H9 (cell line): ENCODE measurements at regions not wholly inside any gene's neighbourhood (a gene's known extent, or its start where the extent isn't known, plus 50 kb on each side); places are given as distances from the start of the nearest gene placed in this dataset.

Experiments
- DNase-seq: peaks from one replicate; pipeline ENCODE4 v3.0.0-alpha.2; 2017
- H2AFZ ChIP-seq: one replicate; pipeline ENCODE4 v1.6.1; 2013; ENCODE audit warnings: mild to moderate bottlenecking, low read length, control low read depth, moderate library complexity
- H2AK5ac ChIP-seq: 2 replicates; pipeline ENCODE4 v1.6.1; 2013; ENCODE audit warnings: low read length, control low read depth, mixed read lengths; ENCODE audit not compliant: insufficient read length
- H2BK120ac ChIP-seq: one replicate; pipeline ENCODE4 v1.6.1; 2013; ENCODE audit warnings: low read depth, mild to moderate bottlenecking, low read length, control low read depth, inconsistent platforms; ENCODE audit not compliant: poor library complexity, severe bottlenecking
- H2BK12ac ChIP-seq: 2 replicates; pipeline ENCODE4 v1.6.1; 2013; ENCODE audit warnings: low read length, control low read depth, mixed read lengths, low read depth; ENCODE audit not compliant: insufficient read length
- H2BK15ac ChIP-seq: 2 replicates; pipeline ENCODE4 v1.6.1; 2013; ENCODE audit warnings: low read depth, low read length, control low read depth
- H2BK20ac ChIP-seq: one replicate; pipeline ENCODE4 v1.6.1; 2013; ENCODE audit warnings: low read depth, mild to moderate bottlenecking, low read length, control low read depth, inconsistent platforms; ENCODE audit not compliant: poor library complexity, severe bottlenecking
- H2BK5ac ChIP-seq: 2 replicates; pipeline ENCODE4 v1.6.1; 2013; ENCODE audit warnings: low read length, control low read depth, mixed read lengths; ENCODE audit not compliant: insufficient read length
- H3K14ac ChIP-seq: 2 replicates; pipeline ENCODE4 v1.6.1; 2013; ENCODE audit warnings: low read length, control low read depth; ENCODE audit not compliant: insufficient read depth
- H3K18ac ChIP-seq: 2 replicates; pipeline ENCODE4 v1.6.1; 2013; ENCODE audit warnings: low read depth, mild to moderate bottlenecking, mixed read lengths, low read length, control low read depth; ENCODE audit not compliant: insufficient read length
- H3K23ac ChIP-seq: 2 replicates; pipeline ENCODE4 v1.6.1; 2013; ENCODE audit warnings: low read length, control low read depth, mixed read lengths, low read depth; ENCODE audit not compliant: insufficient read length
- H3K23me2 ChIP-seq: 2 replicates; pipeline ENCODE4 v1.6.1; 2013; ENCODE audit warnings: low read depth, mild to moderate bottlenecking, mixed read lengths, low read length, control low read depth; ENCODE audit not compliant: insufficient read length, poor library complexity, severe bottlenecking
- H3K27ac ChIP-seq: 2 replicates; pipeline ENCODE4 v1.5.1; 2013; ENCODE audit warnings: low read length, control low read depth, mixed read lengths, low read depth; ENCODE audit not compliant: insufficient read length
- H3K27me3 ChIP-seq: 2 replicates; pipeline ENCODE4 v1.6.1; 2013; ENCODE audit warnings: low read length, control low read depth, inconsistent platforms; ENCODE audit not compliant: insufficient read depth
- H3K4ac ChIP-seq: 2 replicates; pipeline ENCODE4 v1.6.1; 2013; ENCODE audit warnings: low read depth, mild to moderate bottlenecking, control low read depth, inconsistent platforms, low read length, moderate library complexity
- H3K4me1 ChIP-seq: 2 replicates; pipeline ENCODE4 v1.6.1; 2013; ENCODE audit warnings: low read length, control low read depth, inconsistent platforms; ENCODE audit not compliant: insufficient read depth
- H3K4me2 ChIP-seq: 2 replicates; pipeline ENCODE4 v1.6.1; 2013; ENCODE audit warnings: low read length, control low read depth, mixed read lengths; ENCODE audit not compliant: insufficient read length, insufficient read depth
- H3K56ac ChIP-seq: 2 replicates; pipeline ENCODE4 v1.6.1; 2013; ENCODE audit warnings: low read depth, mild to moderate bottlenecking, mixed read lengths, low read length, control low read depth; ENCODE audit not compliant: insufficient read length
- H3K79me1 ChIP-seq: 2 replicates; pipeline ENCODE4 v1.6.1; 2013; ENCODE audit warnings: low read depth, mild to moderate bottlenecking, moderate library complexity, low read length, control low read depth, inconsistent platforms; ENCODE audit not compliant: insufficient read depth, poor library complexity, severe bottlenecking
- H3K79me2 ChIP-seq: 2 replicates; pipeline ENCODE4 v1.6.1; 2013; ENCODE audit warnings: low read length, control low read depth, inconsistent platforms; ENCODE audit not compliant: insufficient read depth
- H3K9ac ChIP-seq: 2 replicates; pipeline ENCODE4 v1.6.1; 2013; ENCODE audit warnings: low read length, control low read depth, mixed read lengths; ENCODE audit not compliant: insufficient read length; ENCODE audit errors: extremely low read depth
- H3K9me3 ChIP-seq: one replicate; pipeline ENCODE4 v1.6.1; 2013; ENCODE audit warnings: low read depth, low read length, inconsistent platforms; ENCODE audit not compliant: control insufficient read depth
- H3T11ph ChIP-seq: one replicate; pipeline ENCODE4 v1.6.1; 2013; ENCODE audit warnings: mild to moderate bottlenecking, low read length, control low read depth, inconsistent platforms
- H4K20me1 ChIP-seq: one replicate; pipeline ENCODE4 v1.6.1; 2013; ENCODE audit not compliant: control insufficient read depth, insufficient read length, insufficient read depth
- H4K5ac ChIP-seq: 2 replicates; pipeline ENCODE4 v1.6.1; 2013; ENCODE audit warnings: low read depth, mild to moderate bottlenecking, mixed read lengths, low read length, control low read depth; ENCODE audit not compliant: insufficient read length
- H4K8ac ChIP-seq: replicated peaks from 2 replicates; pipeline ENCODE4 v1.6.1; 2013; ENCODE audit warnings: low read length, control low read depth, mixed read lengths, low read depth; ENCODE audit not compliant: insufficient read length
- H4K91ac ChIP-seq: 2 replicates; pipeline ENCODE4 v1.6.1; 2013; ENCODE audit warnings: low read depth, mild to moderate bottlenecking, moderate library complexity, mixed read lengths, low read length, control low read depth; ENCODE audit not compliant: insufficient read length
- H3K27ac Mint-ChIP-seq, 3 experiments: 2 replicates in 2 of 3; 3 replicates in 1 of 3; pipeline ENCODE4 v1.8.0; 2020 to 2021; ENCODE audit warnings: mixed read lengths in 3 of 3, mild to moderate bottlenecking in 1 of 3, moderate library complexity in 1 of 3
- H3K27me3 Mint-ChIP-seq: 2 replicates; pipeline ENCODE4 v1.8.0; 2021; ENCODE audit warnings: low read depth, mild to moderate bottlenecking, moderate library complexity, mixed read lengths
- H3K36me3 Mint-ChIP-seq, 3 experiments: 2 replicates in 2 of 3; 3 replicates in 1 of 3; pipeline ENCODE4 v1.8.0; 2020 to 2021; ENCODE audit warnings: low read depth in 3 of 3, mixed read lengths in 3 of 3; ENCODE audit not compliant: insufficient read depth in 1 of 3
- H3K4me1 Mint-ChIP-seq, 2 experiments: 2 replicates each; pipeline ENCODE4 v1.8.0; 2020; ENCODE audit warnings: mixed read lengths in 2 of 2
- H3K4me3 Mint-ChIP-seq, 2 experiments: 2 replicates in 1 of 2; 3 replicates in 1 of 2; pipeline ENCODE4 v1.8.0; 2020 to 2021; ENCODE audit warnings: mild to moderate bottlenecking in 2 of 2, mixed read lengths in 2 of 2, moderate library complexity in 1 of 2
- H3K9me3 Mint-ChIP-seq, 2 experiments: 2 replicates in 1 of 2; 3 replicates in 1 of 2; pipeline ENCODE4 v1.8.0; 2020; ENCODE audit warnings: mild to moderate bottlenecking in 2 of 2, mixed read lengths in 2 of 2, moderate library complexity in 1 of 2
- CTCF ChIP-seq: fragments of 200-600 bp; sonication (generic); conservative IDR thresholded peaks from 3 replicates; pipeline ENCODE4 v1.8.0; 2021; ENCODE audit warnings: antibody characterized with exemption, mild to moderate bottlenecking
- WGBS: extraction: QIAGEN DNeasy Blood & Tissue Kit; methylation state at CpG from one replicate; pipeline ENCODE4 v1.1.7; 2013; ENCODE audit warnings: missing lambda C conversion rate, low lambda C conversion rate, mixed read lengths; ENCODE audit not compliant: insufficient read length; ENCODE audit errors: extremely low coverage; 5-methylcytosine and 5-hydroxymethylcytosine counted together

DNA sequence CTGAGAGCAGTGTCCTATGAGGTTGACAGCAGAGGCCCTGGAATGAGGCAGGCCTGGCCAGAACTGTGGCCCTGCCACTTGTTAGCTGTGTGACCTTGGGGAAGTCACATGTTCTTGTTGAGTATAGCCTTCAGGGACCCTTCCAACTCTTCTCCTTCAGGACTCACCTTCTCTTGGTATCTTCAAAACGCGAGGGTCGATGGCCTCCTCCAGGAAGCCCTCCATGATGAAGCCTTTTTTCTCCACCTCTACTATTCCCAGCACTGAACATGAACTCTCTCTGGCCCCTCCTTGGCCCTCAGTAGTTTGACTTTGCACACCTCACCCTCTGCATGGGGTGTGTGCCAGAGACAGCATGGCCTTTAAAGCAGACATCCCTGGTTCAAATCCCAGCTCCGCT is 195.1 kb upstream of the LINGO1 start:
- H3K27ac Mint-ChIP-seq: no peak overlapping the region; a peak in 1 of 7 replicates
- no peaks in the 10 kb centered on the region; a peak in 1 of 5 replicates for H3K9me3 Mint-ChIP-seq
- no peak overlapping the region for H2BK120ac ChIP-seq
- H2AFZ ChIP-seq: no peak overlapping the region
- H2BK15ac ChIP-seq: no peak overlapping the region
- no peak overlapping the region for H4K8ac ChIP-seq
- H4K5ac ChIP-seq: no peak overlapping the region
- H2BK12ac ChIP-seq: no peak overlapping the region
- H3K56ac ChIP-seq: no peak overlapping the region
- WGBS: no CpG with 5 or more reads among the region's 4 CpGs
- no peak overlapping the region for H2BK20ac ChIP-seq
- H3K23me2 ChIP-seq: no peaks in the 10 kb centered on the region
- no peak overlapping the region for H4K91ac ChIP-seq
- H4K20me1 ChIP-seq: no peaks in the 10 kb centered on the region
- no peak overlapping the region for H3K23ac ChIP-seq
- no peaks in the 10 kb centered on the region for H3K4me1 ChIP-seq
- H3K79me2 ChIP-seq: no peaks in the 10 kb centered on the region
- H3K27ac ChIP-seq: no peak overlapping the region
- no peak overlapping the region for H3K4ac ChIP-seq
- no peak overlapping the region for H3K4me3 Mint-ChIP-seq
- no peak overlapping the region for H3K4me2 ChIP-seq
- no peaks in the 10 kb centered on the region for H3K36me3 Mint-ChIP-seq
- H3K18ac ChIP-seq: no peak overlapping the region
- no peaks in the 10 kb centered on the region for H3K27me3 ChIP-seq
- TF ChIP-seq CTCF: no peak
- H2AK5ac ChIP-seq: no peak overlapping the region
- no peak overlapping the region for H3T11ph ChIP-seq
- H3K79me1 ChIP-seq: no peaks in the 10 kb centered on the region
- H3K14ac ChIP-seq: no peak overlapping the region
- no peaks in the 10 kb centered on the region for H3K9me3 ChIP-seq
- H3K27me3 Mint-ChIP-seq: peaks cover 20% of the 10 kb centered on the region
- no peak overlapping the region for H3K9ac ChIP-seq
- peaks cover 8 to 18% of the 10 kb centered on the region in 2 experiments; a peak in 3 of 4 replicates for H3K4me1 Mint-ChIP-seq
- H2BK5ac ChIP-seq: no peak overlapping the region
- DNase-seq: no peak
